Keratinocyte (primary cell): ENCODE measurements at regions not wholly inside any gene's neighbourhood (a gene's known extent, or its start where the extent isn't known, plus 50 kb on each side); places are given as distances from the start of the nearest gene placed in this dataset.

Experiments used
- EZH2 ChIP-seq: IDR thresholded peaks from one replicate; pipeline ENCODE4 v1.6.1; 2012; ENCODE audit warnings: inconsistent platforms, mild to moderate bottlenecking, low read length, moderate library complexity
- TF ChIP-seq, protein P1 (sequence below), 3 experiments: IDR thresholded peaks in 1 of 3; conservative IDR thresholded peaks in 1 of 3; optimal IDR thresholded peaks in 1 of 3; 2 replicates in 2 of 3; 3 replicates in 1 of 3; pipeline versions ENCODE3 to v1.5.1; 2011; ENCODE audit warnings: low read length in 3 of 3, mild to moderate bottlenecking in 3 of 3, moderate library complexity in 2 of 3, control low read depth in 1 of 3, inconsistent platforms in 1 of 3; ENCODE audit not compliant: insufficient read depth in 2 of 3; ENCODE audit errors: extremely low read depth in 1 of 3

DNA sequence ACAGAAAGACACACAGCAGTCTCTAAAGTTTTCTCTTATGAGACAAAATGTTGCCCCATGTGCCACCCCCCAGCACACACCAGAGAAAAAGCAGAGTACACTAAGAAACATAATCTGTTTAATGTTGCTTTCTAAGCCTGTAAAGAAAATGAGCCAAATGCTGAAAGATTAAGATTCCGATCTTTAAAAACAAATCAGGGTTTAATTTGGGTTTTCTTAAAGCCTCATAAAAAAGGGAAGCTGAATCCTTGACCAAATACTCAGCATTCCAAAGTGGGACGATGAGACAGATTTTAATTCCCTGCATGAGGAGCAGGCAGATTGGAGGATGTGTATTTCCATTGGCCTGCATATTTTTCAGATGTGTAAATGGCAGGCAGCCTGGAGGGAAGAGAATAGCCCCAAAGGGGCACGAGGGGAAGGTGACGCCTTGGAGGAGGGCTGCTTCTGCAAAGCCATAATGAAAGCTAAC, 118.4 kb downstream of the COPRS start:
- TF ChIP-seq, protein P1, sequence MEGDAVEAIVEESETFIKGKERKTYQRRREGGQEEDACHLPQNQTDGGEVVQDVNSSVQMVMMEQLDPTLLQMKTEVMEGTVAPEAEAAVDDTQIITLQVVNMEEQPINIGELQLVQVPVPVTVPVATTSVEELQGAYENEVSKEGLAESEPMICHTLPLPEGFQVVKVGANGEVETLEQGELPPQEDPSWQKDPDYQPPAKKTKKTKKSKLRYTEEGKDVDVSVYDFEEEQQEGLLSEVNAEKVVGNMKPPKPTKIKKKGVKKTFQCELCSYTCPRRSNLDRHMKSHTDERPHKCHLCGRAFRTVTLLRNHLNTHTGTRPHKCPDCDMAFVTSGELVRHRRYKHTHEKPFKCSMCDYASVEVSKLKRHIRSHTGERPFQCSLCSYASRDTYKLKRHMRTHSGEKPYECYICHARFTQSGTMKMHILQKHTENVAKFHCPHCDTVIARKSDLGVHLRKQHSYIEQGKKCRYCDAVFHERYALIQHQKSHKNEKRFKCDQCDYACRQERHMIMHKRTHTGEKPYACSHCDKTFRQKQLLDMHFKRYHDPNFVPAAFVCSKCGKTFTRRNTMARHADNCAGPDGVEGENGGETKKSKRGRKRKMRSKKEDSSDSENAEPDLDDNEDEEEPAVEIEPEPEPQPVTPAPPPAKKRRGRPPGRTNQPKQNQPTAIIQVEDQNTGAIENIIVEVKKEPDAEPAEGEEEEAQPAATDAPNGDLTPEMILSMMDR (optimal IDR thresholded peaks at IDR 0.05 in 1 of 3, IDR thresholded peaks at IDR 0.05 in 1 of 3, conservative IDR thresholded peaks at IDR 0.05 in 1 of 3; ENCODE audit: extremely low read depth in 1 of 3, insufficient read depth in 2 of 3, low read length in 3 of 3) = no peak
- no peak for TF ChIP-seq EZH2
